ENCODE measurements at regions not wholly inside any gene's neighbourhood (a gene's known extent, or its start where the extent isn't known, plus 50 kb on each side); places are given as distances from the start of the nearest gene placed in this dataset.

GRCh38 chr5:74355041-74355824, 285.3 kb downstream of the ENC1 start:
- CTCF ChIA-PET: no interaction called here
- POLR2A ChIA-PET: no interaction called here
- no peak for DNase-seq (ENCODE audit: extremely low spot score)
- TF ChIP-seq, protein P1, sequence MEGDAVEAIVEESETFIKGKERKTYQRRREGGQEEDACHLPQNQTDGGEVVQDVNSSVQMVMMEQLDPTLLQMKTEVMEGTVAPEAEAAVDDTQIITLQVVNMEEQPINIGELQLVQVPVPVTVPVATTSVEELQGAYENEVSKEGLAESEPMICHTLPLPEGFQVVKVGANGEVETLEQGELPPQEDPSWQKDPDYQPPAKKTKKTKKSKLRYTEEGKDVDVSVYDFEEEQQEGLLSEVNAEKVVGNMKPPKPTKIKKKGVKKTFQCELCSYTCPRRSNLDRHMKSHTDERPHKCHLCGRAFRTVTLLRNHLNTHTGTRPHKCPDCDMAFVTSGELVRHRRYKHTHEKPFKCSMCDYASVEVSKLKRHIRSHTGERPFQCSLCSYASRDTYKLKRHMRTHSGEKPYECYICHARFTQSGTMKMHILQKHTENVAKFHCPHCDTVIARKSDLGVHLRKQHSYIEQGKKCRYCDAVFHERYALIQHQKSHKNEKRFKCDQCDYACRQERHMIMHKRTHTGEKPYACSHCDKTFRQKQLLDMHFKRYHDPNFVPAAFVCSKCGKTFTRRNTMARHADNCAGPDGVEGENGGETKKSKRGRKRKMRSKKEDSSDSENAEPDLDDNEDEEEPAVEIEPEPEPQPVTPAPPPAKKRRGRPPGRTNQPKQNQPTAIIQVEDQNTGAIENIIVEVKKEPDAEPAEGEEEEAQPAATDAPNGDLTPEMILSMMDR (IDR thresholded peaks at IDR 0.05; ENCODE audit: control extremely low read depth, extremely low read depth, low read depth, missing control alignments): no peak

GRCh38 chr5:74352256-74352655, 288.3 kb downstream of the ENC1 start:
- no peak for DNase-seq (ENCODE audit: extremely low spot score)
- POLR2A ChIA-PET: no interaction called here
- CTCF ChIA-PET: no interaction called here
- TF ChIP-seq, protein P1 (IDR thresholded peaks at IDR 0.05; ENCODE audit: control extremely low read depth, extremely low read depth, low read depth, missing control alignments): no peak

GRCh38 chr5:74342948-74343682, 297.4 kb downstream of the ENC1 start:
- TF ChIP-seq, protein P1 (IDR thresholded peaks at IDR 0.05; ENCODE audit: control extremely low read depth, extremely low read depth, low read depth, missing control alignments): no peak
- ChIA-PET CTCF (interaction anchor here (1.1 kb wide), 1 partner anchor 9 kb away, joined by 6 read pairs; no protein-coding TSS in a partner anchor), POLR2A (no interaction called here)
- no peak for DNase-seq (ENCODE audit: extremely low spot score)

GRCh38 chr5:74342182-74342581, 298.3 kb downstream of the ENC1 start:
- POLR2A ChIA-PET: no interaction called here
- no peak for DNase-seq (ENCODE audit: extremely low spot score)
- TF ChIP-seq, protein P1 (IDR thresholded peaks at IDR 0.05; ENCODE audit: control extremely low read depth, extremely low read depth, low read depth, missing control alignments): no peak
- CTCF ChIA-PET: interaction anchor here (0.7 kb wide), 1 partner anchor 11 kb away, joined by 3 read pairs; no protein-coding TSS in a partner anchor

GRCh38 chr5:74341221-74341620, 299.3 kb downstream of the ENC1 start:
- POLR2A ChIA-PET: no interaction called here
- TF ChIP-seq, protein P1 (IDR thresholded peaks at IDR 0.05; ENCODE audit: control extremely low read depth, extremely low read depth, low read depth, missing control alignments): no peak
- CTCF ChIA-PET: no interaction called here
- no peak for DNase-seq (ENCODE audit: extremely low spot score)

GRCh38 chr5:74340476-74340875, 300.1 kb downstream of the ENC1 start:
- TF ChIP-seq, protein P1 (IDR thresholded peaks at IDR 0.05; ENCODE audit: control extremely low read depth, extremely low read depth, low read depth, missing control alignments): no peak
- ChIA-PET CTCF (no interaction called here), POLR2A (no interaction called here)
- DNase-seq (ENCODE audit: extremely low spot score): no peak

Data from GM10248 (cell line).